Fibroblast of skin of left quadriceps (primary cell): ENCODE measurements at regions not wholly inside any gene's neighbourhood (a gene's known extent, or its start where the extent isn't known, plus 50 kb on each side); places are given as distances from the start of the nearest gene placed in this dataset.

Source experiments
- DNase-seq, 2 experiments: peaks; one replicate each; pipeline ENCODE4 v3.0.0-alpha.2; 2013; ENCODE audit warnings: low read depth in 2 of 2

- DNase-seq: no peak
Measured at GRCh38 chr2:122481717-122482116, 726.3 kb downstream of the TSN start.

- no peak for DNase-seq
Measured at GRCh38 chr2:122486086-122486485, 730.6 kb downstream of the TSN start.

- DNase-seq: no peak
Measured at GRCh38 chr2:122486705-122487415, 731.4 kb downstream of the TSN start.

- DNase-seq: no peak
Measured at GRCh38 chr2:122491011-122491410, 735.6 kb downstream of the TSN start.

- DNase-seq: no peak
Measured at GRCh38 chr2:122500316-122501105, 745.1 kb downstream of the TSN start.

GRCh38 chr2:122506620-122507019, 751.2 kb downstream of the TSN start:
- DNase-seq: no peak

GRCh38 chr2:122507261-122507660, 751.8 kb downstream of the TSN start:
- no peak for DNase-seq

- no peak for DNase-seq
Measured at GRCh38 chr2:122512091-122512490, 756.6 kb downstream of the TSN start.

- DNase-seq: no peak
Measured at GRCh38 chr2:122514451-122514996, 759.1 kb downstream of the TSN start.

- no peak for DNase-seq
Measured at GRCh38 chr2:122515731-122516290, 760.4 kb downstream of the TSN start.

GRCh38 chr2:122516775-122517174, 761.3 kb downstream of the TSN start:
- DNase-seq: no peak

- DNase-seq: no peak
Measured at GRCh38 chr2:122519366-122519765, 763.9 kb downstream of the TSN start.

- no peak for DNase-seq
Measured at GRCh38 chr2:122519821-122520611, 764.6 kb downstream of the TSN start.

- DNase-seq: no peak
Measured at GRCh38 chr2:122523143-122523542, 767.7 kb downstream of the TSN start.

GRCh38 chr2:122523981-122524380, 768.5 kb downstream of the TSN start:
- no peak for DNase-seq

GRCh38 chr2:122525336-122525735, 769.9 kb downstream of the TSN start:
- DNase-seq: peak; percentile 25 to 26

GRCh38 chr2:122528061-122528460, 772.6 kb downstream of the TSN start:
- DNase-seq: peak in 1 of 2 experiments; percentile 16

GRCh38 chr2:122528958-122529705, 773.7 kb downstream of the TSN start:
- peak; percentile 37 to 45 for DNase-seq

- no peak for DNase-seq
Measured at GRCh38 chr2:122530814-122531213, 775.4 kb downstream of the TSN start.

GRCh38 chr2:122531290-122532071, 776.0 kb downstream of the TSN start:
- no peak for DNase-seq

GRCh38 chr2:122532072-122532344, 776.6 kb downstream of the TSN start:
- DNase-seq: no peak
